ENCODE measurements at regions not wholly inside any gene's neighbourhood (a gene's known extent, or its start where the extent isn't known, plus 50 kb on each side); places are given as distances from the start of the nearest gene placed in this dataset.

DNA sequence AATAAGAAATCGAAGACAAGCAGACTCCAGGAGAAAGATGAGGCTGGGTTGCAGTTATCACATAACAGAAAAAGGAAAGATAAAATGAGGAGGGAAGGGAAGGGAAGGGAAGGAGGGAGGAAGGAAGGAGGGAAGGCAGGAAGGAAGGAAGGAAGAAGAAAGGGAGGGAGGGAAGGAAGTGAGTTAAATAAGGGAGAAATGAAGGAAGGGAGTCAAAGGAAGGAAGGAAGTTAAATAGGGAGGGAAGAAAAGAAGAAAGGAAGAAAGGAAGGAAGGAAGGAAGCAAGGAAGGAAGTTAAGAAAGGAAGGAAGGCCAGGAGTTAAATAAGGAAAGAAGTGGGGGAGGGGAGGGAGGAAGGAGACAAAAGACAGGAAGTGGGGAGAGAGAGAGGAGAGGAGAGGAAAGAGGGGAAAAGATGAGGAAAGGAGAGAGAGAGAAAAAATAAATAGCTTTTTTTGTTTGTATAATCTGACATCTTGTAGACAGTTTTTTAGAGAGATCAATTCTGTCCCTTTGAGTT, 679.6 kb downstream of the HS3ST4 start:
- Histone ChIP-seq H3K27me3 (ENCODE audit: control insufficient read depth, insufficient read depth, low read length) (no peaks in the 10 kb centered on the region), H3K4me3 (ENCODE audit: low read depth, low read length) (no peak overlapping the region), H3K36me3 (ENCODE audit: control insufficient read depth, insufficient read depth, low read length) (no peaks in the 10 kb centered on the region)
- TF ChIP-seq, protein P1, sequence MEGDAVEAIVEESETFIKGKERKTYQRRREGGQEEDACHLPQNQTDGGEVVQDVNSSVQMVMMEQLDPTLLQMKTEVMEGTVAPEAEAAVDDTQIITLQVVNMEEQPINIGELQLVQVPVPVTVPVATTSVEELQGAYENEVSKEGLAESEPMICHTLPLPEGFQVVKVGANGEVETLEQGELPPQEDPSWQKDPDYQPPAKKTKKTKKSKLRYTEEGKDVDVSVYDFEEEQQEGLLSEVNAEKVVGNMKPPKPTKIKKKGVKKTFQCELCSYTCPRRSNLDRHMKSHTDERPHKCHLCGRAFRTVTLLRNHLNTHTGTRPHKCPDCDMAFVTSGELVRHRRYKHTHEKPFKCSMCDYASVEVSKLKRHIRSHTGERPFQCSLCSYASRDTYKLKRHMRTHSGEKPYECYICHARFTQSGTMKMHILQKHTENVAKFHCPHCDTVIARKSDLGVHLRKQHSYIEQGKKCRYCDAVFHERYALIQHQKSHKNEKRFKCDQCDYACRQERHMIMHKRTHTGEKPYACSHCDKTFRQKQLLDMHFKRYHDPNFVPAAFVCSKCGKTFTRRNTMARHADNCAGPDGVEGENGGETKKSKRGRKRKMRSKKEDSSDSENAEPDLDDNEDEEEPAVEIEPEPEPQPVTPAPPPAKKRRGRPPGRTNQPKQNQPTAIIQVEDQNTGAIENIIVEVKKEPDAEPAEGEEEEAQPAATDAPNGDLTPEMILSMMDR (IDR thresholded peaks at IDR 0.05; ENCODE audit: insufficient read depth, low read length, poor library complexity, severe bottlenecking): no peak
- no peak for DNase-seq (ENCODE audit: low read depth)

- no peak for DNase-seq (ENCODE audit: low read depth)
- TF ChIP-seq, protein P1 (IDR thresholded peaks at IDR 0.05; ENCODE audit: insufficient read depth, low read length, poor library complexity, severe bottlenecking): no peak
- no peaks in the 10 kb centered on the region for H3K27me3 ChIP-seq (ENCODE audit: control insufficient read depth, insufficient read depth, low read length)
- H3K36me3 ChIP-seq (ENCODE audit: control insufficient read depth, insufficient read depth, low read length): no peaks in the 10 kb centered on the region
- H3K4me3 ChIP-seq (ENCODE audit: low read depth, low read length): no peak overlapping the region
Measured at GRCh38 chr16:26374279-26374925, 682.6 kb downstream of the HS3ST4 start.

DNA sequence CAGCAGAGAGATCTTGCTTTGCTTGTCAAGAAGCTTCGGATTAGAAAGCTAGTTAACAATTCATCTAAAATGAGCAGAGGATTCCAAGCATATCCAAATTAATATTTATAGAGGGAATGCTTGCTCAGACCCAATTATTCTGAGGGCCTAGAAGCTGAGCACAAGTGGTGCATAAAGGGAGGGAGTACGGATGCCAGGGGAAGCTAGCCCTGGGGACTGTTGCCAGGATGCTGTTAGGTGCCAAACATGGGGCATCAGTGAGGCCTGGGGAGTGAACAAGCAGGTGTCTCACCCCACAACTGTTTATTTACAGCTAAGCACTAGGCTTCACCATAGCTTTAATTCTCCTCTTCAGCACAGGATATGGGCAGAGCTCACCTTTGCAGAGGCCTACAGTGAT, 684.1 kb upstream of the C16orf82 start:
- Histone ChIP-seq H3K4me3 (ENCODE audit: low read depth, low read length) (no peak overlapping the region), H3K36me3 (ENCODE audit: control insufficient read depth, insufficient read depth, low read length) (no peaks in the 10 kb centered on the region), H3K27me3 (ENCODE audit: control insufficient read depth, insufficient read depth, low read length) (no peaks in the 10 kb centered on the region)
- DNase-seq (ENCODE audit: low read depth): no peak
- TF ChIP-seq, protein P1 (IDR thresholded peaks at IDR 0.05; ENCODE audit: insufficient read depth, low read length, poor library complexity, severe bottlenecking): no peak

GRCh38 chr16:26386096-26386495, 680.6 kb upstream of the C16orf82 start:
- Histone ChIP-seq H3K4me3 (ENCODE audit: low read depth, low read length) (no peak overlapping the region), H3K36me3 (ENCODE audit: control insufficient read depth, insufficient read depth, low read length) (no peaks in the 10 kb centered on the region), H3K27me3 (ENCODE audit: control insufficient read depth, insufficient read depth, low read length) (no peaks in the 10 kb centered on the region)
- DNase-seq (ENCODE audit: low read depth): no peak
- TF ChIP-seq, protein P1 (IDR thresholded peaks at IDR 0.05; ENCODE audit: insufficient read depth, low read length, poor library complexity, severe bottlenecking): no peak

DNA sequence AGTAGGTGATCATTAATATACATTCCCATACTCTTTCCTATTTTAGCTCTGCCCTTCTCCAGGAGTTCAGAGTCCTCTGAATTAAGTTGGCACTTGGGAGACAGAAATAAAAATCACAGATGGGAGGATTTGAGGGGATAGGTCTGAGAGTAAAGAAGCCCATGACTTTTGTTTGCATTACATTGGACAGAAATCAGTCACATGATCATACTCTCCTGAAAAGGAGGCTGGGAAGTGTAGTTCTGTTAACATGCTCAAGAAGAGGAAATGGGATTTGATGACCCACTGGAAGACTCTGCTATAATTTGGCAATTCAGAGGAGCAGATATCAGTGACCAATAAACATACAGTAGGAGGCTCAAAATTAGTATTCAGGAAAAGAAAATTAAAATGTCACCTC, 674.9 kb upstream of the C16orf82 start:
- TF ChIP-seq, protein P1 (IDR thresholded peaks at IDR 0.05; ENCODE audit: insufficient read depth, low read length, poor library complexity, severe bottlenecking): no peak
- DNase-seq (ENCODE audit: low read depth): no peak
- H3K36me3 ChIP-seq (ENCODE audit: control insufficient read depth, insufficient read depth, low read length): no peaks in the 10 kb centered on the region
- no peaks in the 10 kb centered on the region for H3K27me3 ChIP-seq (ENCODE audit: control insufficient read depth, insufficient read depth, low read length)
- H3K4me3 ChIP-seq (ENCODE audit: low read depth, low read length): no peak overlapping the region

- H3K36me3 ChIP-seq (ENCODE audit: control insufficient read depth, insufficient read depth, low read length): no peaks in the 10 kb centered on the region
- TF ChIP-seq, protein P1 (IDR thresholded peaks at IDR 0.05; ENCODE audit: insufficient read depth, low read length, poor library complexity, severe bottlenecking): no peak
- no peak for DNase-seq (ENCODE audit: low read depth)
- H3K4me3 ChIP-seq (ENCODE audit: low read depth, low read length): no peak overlapping the region
- H3K27me3 ChIP-seq (ENCODE audit: control insufficient read depth, insufficient read depth, low read length): no peaks in the 10 kb centered on the region
Measured at GRCh38 chr16:26394409-26394808, 672.3 kb upstream of the C16orf82 start.
